Thyroid gland (tissue), 4 donors: ENCODE measurements at regions not wholly inside any gene's neighbourhood (a gene's known extent, or its start where the extent isn't known, plus 50 kb on each side); places are given as distances from the start of the nearest gene placed in this dataset.

Source experiments
- POLR2A ChIP-seq, 2 donors: fragments of 450-650 bp; IDR thresholded peaks; one replicate each; pipeline ENCODE4 v1.6.1; 2017; ENCODE audit warnings: antibody characterized with exemption in 2 of 2, mild to moderate bottlenecking in 2 of 2, moderate library complexity in 1 of 2
- TF ChIP-seq, protein P1 (sequence below), 6 experiments: fragments of 200-600 bp in 3 of 6; fragments of 450-650 bp in 3 of 6; sonication (generic) in 3 of 6; IDR thresholded peaks; one replicate each; pipeline ENCODE4 v1.5.1; 2016 to 2019; ENCODE audit warnings: antibody characterized with exemption in 6 of 6, mild to moderate bottlenecking in 2 of 6, inconsistent platforms in 1 of 6, moderate library complexity in 1 of 6

- TF ChIP-seq, protein P1, sequence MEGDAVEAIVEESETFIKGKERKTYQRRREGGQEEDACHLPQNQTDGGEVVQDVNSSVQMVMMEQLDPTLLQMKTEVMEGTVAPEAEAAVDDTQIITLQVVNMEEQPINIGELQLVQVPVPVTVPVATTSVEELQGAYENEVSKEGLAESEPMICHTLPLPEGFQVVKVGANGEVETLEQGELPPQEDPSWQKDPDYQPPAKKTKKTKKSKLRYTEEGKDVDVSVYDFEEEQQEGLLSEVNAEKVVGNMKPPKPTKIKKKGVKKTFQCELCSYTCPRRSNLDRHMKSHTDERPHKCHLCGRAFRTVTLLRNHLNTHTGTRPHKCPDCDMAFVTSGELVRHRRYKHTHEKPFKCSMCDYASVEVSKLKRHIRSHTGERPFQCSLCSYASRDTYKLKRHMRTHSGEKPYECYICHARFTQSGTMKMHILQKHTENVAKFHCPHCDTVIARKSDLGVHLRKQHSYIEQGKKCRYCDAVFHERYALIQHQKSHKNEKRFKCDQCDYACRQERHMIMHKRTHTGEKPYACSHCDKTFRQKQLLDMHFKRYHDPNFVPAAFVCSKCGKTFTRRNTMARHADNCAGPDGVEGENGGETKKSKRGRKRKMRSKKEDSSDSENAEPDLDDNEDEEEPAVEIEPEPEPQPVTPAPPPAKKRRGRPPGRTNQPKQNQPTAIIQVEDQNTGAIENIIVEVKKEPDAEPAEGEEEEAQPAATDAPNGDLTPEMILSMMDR (IDR thresholded peaks at IDR 0.05), result no peak
- TF ChIP-seq POLR2A (IDR thresholded peaks at IDR 0.05), result no peak
Measured at GRCh38 chr2:107392241-107392704, 434.4 kb upstream of the RGPD4 start.
